Mucosa of descending colon (tissue), 3 donors: ENCODE measurements at regions not wholly inside any gene's neighbourhood (a gene's known extent, or its start where the extent isn't known, plus 50 kb on each side); places are given as distances from the start of the nearest gene placed in this dataset.

Experiments
- ATAC-seq: fragments of 200-7000 bp; cut with Tn5 transposase; one replicate; pipeline ENCODE4 v1.9.1; 2020; ENCODE audit warnings: mild to moderate bottlenecking, moderate library complexity
- DNase-seq, 3 donors: peaks; one replicate each; pipeline ENCODE4 v3.0.0-alpha.2; 2020
- H3K36me3 ChIP-seq: fragments of 200-600 bp; one replicate; pipeline ENCODE4 v1.8.0; 2021; ENCODE audit warnings: low read depth, mild to moderate bottlenecking
- H3K4me1 ChIP-seq: fragments of 200-600 bp; one replicate; pipeline ENCODE4 v1.8.0; 2021; ENCODE audit warnings: low read depth, mild to moderate bottlenecking
- H3K4me3 ChIP-seq: fragments of 200-600 bp; one replicate; pipeline ENCODE4 v1.8.0; 2021; ENCODE audit warnings: mild to moderate bottlenecking
- H3K9me3 ChIP-seq: fragments of 200-600 bp; one replicate; pipeline ENCODE4 v1.8.0; 2021; ENCODE audit warnings: mild to moderate bottlenecking
- intact Hi-C, 2 donors: fragments of 100-400 bp; cut with DNase I in 1 of 2; cut with micrococcal nuclease in 1 of 2; formaldehyde crosslinking; loops; one replicate each; pipeline versions ENCODE4 v1.11.0 to v1.11.1; 2022; cut with DNase I, micrococcal nuclease
- TF ChIP-seq, protein P1 (sequence below): fragments of 200-600 bp; IDR thresholded peaks from one replicate; pipeline ENCODE4 v1.8.0; 2022; ENCODE audit warnings: antibody characterized with exemption, mild to moderate bottlenecking
- donor health status: DM: no; HTN: no; CAD: no; lungs with moderate emphysema.
- donor health status: DM: no; HTN: no; CAD: no.
- donor health status: DM: no; HTN: yes; CAD: no.

DNA sequence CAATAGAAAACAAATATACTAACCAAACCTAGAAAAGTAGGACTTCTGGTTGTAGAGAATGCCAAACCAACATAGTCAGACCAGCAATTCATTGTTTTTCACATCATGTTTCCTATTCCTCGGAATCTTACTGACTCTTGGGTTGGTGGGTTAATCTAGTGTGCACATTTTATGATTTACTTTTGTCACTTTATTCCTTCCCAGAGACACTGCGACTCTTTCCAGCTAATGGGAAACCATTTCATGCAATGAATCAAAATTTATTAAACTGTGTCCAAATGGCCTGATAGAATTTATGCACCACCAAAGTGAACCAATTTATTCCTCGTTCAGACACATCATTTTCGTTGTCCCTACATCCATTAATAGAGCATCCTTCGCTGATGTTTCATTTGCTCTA lies 464.9 kb downstream of the RPS29 start:
- no peaks in the 10 kb centered on the region for H3K36me3 ChIP-seq
- H3K4me3 ChIP-seq: no peak overlapping the region
- H3K4me1 ChIP-seq: no peaks in the 10 kb centered on the region
- no peaks in the 10 kb centered on the region for H3K9me3 ChIP-seq
- intact Hi-C loops: no loop called here
- TF ChIP-seq, protein P1, sequence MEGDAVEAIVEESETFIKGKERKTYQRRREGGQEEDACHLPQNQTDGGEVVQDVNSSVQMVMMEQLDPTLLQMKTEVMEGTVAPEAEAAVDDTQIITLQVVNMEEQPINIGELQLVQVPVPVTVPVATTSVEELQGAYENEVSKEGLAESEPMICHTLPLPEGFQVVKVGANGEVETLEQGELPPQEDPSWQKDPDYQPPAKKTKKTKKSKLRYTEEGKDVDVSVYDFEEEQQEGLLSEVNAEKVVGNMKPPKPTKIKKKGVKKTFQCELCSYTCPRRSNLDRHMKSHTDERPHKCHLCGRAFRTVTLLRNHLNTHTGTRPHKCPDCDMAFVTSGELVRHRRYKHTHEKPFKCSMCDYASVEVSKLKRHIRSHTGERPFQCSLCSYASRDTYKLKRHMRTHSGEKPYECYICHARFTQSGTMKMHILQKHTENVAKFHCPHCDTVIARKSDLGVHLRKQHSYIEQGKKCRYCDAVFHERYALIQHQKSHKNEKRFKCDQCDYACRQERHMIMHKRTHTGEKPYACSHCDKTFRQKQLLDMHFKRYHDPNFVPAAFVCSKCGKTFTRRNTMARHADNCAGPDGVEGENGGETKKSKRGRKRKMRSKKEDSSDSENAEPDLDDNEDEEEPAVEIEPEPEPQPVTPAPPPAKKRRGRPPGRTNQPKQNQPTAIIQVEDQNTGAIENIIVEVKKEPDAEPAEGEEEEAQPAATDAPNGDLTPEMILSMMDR: no peak
- ATAC-seq: no peak
- DNase-seq: no peak

DNA sequence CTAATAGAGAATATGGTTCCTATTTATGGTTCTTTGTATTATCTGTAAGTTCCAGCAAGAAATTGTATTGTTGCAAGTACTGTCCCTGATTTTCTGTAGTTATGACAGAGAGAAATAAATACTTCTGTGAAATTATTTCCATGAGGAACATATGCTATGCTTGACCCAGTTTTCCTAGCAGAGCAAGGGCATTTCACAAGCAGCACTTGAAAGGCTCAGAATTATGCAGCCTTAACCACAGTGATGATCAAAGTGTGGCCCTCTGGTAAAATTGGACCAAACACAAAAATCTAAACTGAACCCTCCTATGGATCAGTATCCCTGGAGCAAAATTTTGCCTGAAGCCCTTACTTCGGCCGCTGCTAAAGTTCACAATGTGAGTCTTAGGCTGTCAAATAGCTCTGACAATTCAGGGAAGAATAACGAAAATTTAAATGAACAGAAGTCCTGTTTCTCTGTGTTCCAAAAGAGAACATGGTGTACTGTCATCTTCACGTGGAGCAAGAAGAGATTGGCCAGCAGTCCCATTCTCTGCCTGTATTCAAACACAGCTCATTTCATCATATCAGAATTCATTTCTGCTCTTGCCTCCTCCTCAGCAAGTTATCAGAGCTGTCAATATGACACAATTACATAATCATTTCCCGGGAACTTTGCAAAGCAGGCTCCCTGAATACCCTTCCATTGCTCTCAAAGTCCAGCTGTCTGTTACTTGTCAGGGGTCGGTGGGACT lies 471.9 kb downstream of the RPS29 start:
- no peak for ATAC-seq

DNA sequence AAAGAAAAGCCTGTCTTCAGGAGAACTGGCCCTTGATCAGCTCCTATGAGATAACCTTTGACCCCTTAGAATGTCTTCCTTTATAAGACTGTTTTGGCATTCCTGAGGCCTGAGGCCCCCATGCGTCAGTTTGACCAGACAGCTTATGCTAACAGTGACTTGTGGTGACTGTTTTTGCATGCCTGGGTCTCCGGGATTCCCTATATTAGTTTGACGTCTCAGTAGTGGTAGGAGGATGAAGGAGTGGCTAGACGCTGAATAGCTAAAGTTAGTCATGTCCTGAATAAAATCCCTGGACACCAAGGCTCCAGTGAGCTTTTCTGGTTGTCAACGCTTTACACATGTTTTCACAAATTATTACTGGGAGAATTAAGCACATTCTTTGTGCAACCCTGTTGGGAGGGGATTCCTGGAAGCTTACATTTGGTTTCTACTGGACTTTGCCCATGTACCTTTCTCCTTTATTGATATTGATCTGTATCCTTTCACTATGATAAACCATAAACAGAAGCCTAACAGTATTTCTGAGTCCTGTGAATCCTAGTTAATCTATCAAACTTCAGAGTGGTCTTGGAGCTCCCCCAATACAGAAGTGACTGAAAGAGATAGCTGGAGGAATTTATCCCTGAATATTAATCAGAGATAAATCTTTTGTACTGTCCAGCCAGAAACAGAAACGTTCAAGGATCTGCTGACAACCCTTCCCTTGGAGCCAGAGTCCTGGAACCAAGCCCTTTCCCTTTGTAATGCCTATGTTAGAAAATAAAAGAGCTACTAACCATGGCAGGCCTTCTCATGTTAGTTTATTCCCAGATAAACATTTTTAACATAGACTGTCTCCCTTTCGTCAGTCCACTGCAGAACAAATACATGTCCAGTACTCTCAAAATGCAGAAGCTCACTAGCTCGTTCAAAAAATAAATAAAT lies 479.2 kb downstream of the RPS29 start:
- TF ChIP-seq, protein P1: no peak
- no peak for DNase-seq
- no peaks in the 10 kb centered on the region for H3K36me3 ChIP-seq

More for the DNA sequence above, 471.9 kb downstream of the RPS29 start:
- no peak for DNase-seq
- intact Hi-C loops: no loop called here
- TF ChIP-seq, protein P1: no peak
- H3K9me3 ChIP-seq: no peaks in the 10 kb centered on the region
- no peak overlapping the region for H3K4me3 ChIP-seq
- no peaks in the 10 kb centered on the region for H3K4me1 ChIP-seq
- no peaks in the 10 kb centered on the region for H3K36me3 ChIP-seq

DNA sequence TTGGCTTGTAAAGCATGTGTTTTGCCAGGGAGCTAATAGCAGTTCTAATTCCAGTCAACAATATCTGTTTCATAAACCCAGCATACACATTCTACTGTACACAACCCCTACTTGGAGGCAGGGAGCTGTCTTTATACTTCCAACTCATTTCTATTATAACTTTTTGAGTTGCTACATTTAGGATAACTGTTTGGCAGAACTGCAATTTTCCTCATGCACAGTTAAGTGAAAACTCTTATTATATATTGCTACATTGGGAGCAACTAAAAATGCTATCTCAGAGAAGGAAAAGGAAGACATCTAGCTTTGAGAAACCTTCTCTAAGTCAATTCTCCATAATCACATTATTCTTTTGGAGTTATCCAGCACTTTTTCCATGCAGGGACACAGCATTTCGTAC lies 480.2 kb downstream of the RPS29 start:
- intact Hi-C loops: no loop called here
- Histone ChIP-seq H3K4me3 (no peak overlapping the region), H3K36me3 (no peaks in the 10 kb centered on the region), H3K9me3 (no peaks in the 10 kb centered on the region), H3K4me1 (no peaks in the 10 kb centered on the region)
- DNase-seq (no peak), ATAC-seq (no peak)
- TF ChIP-seq, protein P1: no peak

More for the DNA sequence above, 479.2 kb downstream of the RPS29 start:
- Histone ChIP-seq H3K9me3 (no peaks in the 10 kb centered on the region), H3K4me3 (no peak overlapping the region), H3K4me1 (no peaks in the 10 kb centered on the region)
- intact Hi-C loops: no loop called here
- ATAC-seq: no peak

DNA sequence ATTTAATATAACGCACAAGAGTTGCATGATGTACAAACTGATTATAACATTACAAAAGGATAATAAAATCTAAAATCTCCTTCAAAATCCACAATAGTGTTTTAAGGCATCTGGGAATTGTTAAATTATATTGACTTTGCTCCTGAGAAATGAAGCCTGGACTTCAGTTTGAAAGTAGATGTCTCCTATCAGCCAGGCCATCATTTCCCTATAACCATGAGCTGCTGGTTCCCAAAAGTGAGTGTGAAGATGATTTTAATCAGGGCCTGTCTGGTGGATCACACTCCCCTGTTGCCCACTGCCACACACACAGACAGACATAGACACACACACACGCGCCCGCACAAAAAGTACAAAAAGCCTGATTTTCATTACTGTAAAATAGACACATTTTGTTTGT lies 480.7 kb downstream of the RPS29 start:
- intact Hi-C loops: no loop called here
- no peak for DNase-seq
- TF ChIP-seq, protein P1: no peak
- Histone ChIP-seq H3K9me3 (no peaks in the 10 kb centered on the region), H3K4me1 (no peaks in the 10 kb centered on the region), H3K4me3 (no peak overlapping the region), H3K36me3 (no peaks in the 10 kb centered on the region)
- no peak for ATAC-seq
